ENCODE measurements at regions not wholly inside any gene's neighbourhood (a gene's known extent, or its start where the extent isn't known, plus 50 kb on each side); places are given as distances from the start of the nearest gene placed in this dataset.
A peak's percentile ranks its signal among the peaks of the same experiment; 100 is the strongest.

DNA sequence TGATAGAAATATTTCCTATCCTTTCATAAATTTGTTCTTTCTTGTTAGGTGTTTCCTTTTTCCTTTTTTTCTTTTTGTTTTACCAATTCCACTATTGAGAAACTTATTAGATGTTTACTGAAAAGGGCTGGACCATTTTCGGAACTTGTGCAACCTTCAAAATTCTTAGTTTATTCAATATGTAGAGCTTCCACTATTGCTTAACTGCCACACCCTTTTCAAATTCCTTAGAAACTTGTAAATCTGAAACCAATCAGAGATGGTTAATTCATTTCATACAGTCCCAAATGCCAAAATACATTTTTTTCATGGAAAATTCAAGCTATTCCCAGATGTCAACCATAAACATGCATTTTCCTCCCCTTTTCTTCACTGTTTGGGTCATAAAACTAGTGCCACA, 66.1 kb upstream of the SLC39A8 start:
- H3K9ac ChIP-seq (ENCODE audit: insufficient read depth, low read length) = no peak overlapping the region
- no peaks in the 10 kb centered on the region for H3K4me1 ChIP-seq (ENCODE audit: control insufficient read depth, extremely low read depth, insufficient read depth, low read length)
- H2AFZ ChIP-seq (ENCODE audit: low read length) = no peak overlapping the region
- H3K4me2 ChIP-seq (ENCODE audit: extremely low read depth, insufficient read depth, low read length) = no peak overlapping the region
- no peak overlapping the region for H3K27ac ChIP-seq (ENCODE audit: insufficient read depth, low read length)
- H3K27me3 ChIP-seq (ENCODE audit: control insufficient read depth, insufficient read depth, low read length) = no peaks in the 10 kb centered on the region
- no peaks in the 10 kb centered on the region for H3K79me2 ChIP-seq (ENCODE audit: control insufficient read depth, insufficient read depth, low read length)
- H3K9me3 ChIP-seq (ENCODE audit: control insufficient read depth, insufficient read depth, low read depth, low read length) = no peaks in the 10 kb centered on the region
- peak in 1 of 2 donors; percentile 20 for DNase-seq (ENCODE audit: low read depth in 2 of 2)
- H3K36me3 ChIP-seq (ENCODE audit: control insufficient read depth, insufficient read depth, low read length) = no peaks in the 10 kb centered on the region
- TF ChIP-seq, protein P1, sequence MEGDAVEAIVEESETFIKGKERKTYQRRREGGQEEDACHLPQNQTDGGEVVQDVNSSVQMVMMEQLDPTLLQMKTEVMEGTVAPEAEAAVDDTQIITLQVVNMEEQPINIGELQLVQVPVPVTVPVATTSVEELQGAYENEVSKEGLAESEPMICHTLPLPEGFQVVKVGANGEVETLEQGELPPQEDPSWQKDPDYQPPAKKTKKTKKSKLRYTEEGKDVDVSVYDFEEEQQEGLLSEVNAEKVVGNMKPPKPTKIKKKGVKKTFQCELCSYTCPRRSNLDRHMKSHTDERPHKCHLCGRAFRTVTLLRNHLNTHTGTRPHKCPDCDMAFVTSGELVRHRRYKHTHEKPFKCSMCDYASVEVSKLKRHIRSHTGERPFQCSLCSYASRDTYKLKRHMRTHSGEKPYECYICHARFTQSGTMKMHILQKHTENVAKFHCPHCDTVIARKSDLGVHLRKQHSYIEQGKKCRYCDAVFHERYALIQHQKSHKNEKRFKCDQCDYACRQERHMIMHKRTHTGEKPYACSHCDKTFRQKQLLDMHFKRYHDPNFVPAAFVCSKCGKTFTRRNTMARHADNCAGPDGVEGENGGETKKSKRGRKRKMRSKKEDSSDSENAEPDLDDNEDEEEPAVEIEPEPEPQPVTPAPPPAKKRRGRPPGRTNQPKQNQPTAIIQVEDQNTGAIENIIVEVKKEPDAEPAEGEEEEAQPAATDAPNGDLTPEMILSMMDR (conservative IDR thresholded peaks at IDR 0.05 in 1 of 2, IDR thresholded peaks at IDR 0.05 in 1 of 2; ENCODE audit: low read depth in 1 of 2, low read length in 2 of 2) = no peak
- no peak for TF ChIP-seq EZH2 (IDR thresholded peaks at IDR 0.05; ENCODE audit: low read length, missing control alignments)
- no peak overlapping the region for H3K4me3 ChIP-seq (replicated peaks in 1 of 4; ENCODE audit: control extremely low read depth in 1 of 4, insufficient read depth in 1 of 4, low read depth in 3 of 4, low read length in 4 of 4)
- no peaks in the 10 kb centered on the region for H4K20me1 ChIP-seq (ENCODE audit: control insufficient read depth, extremely low read depth, insufficient read depth, low read length)

DNA sequence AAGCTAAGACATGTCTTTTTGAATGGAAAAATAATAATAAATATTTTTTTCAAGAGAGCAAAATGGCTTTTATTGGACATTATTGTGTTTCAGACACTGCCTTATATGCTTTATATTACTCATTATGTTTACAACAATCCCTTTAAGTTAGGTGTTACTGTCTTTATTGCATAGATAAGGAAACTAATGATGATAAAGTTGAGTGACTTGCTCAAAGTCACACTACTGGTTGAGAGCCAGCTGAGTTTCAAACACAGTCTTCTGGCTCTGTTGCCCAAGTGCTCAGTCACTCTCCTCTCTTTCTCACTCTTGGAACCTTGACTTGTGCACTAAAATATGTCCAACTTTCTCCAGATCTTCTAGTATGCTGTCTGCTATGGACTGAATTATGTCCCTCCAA, 71.5 kb upstream of the SLC39A8 start:
- TF ChIP-seq EZH2 (IDR thresholded peaks at IDR 0.05; ENCODE audit: low read length, missing control alignments) = no peak
- TF ChIP-seq, protein P1 (conservative IDR thresholded peaks at IDR 0.05 in 1 of 2, IDR thresholded peaks at IDR 0.05 in 1 of 2; ENCODE audit: low read depth in 1 of 2, low read length in 2 of 2) = no peak
- H3K4me3 ChIP-seq (replicated peaks in 1 of 4; ENCODE audit: control extremely low read depth in 1 of 4, insufficient read depth in 1 of 4, low read depth in 3 of 4, low read length in 4 of 4) = no peak overlapping the region
- no peaks in the 10 kb centered on the region for H3K4me1 ChIP-seq (ENCODE audit: control insufficient read depth, extremely low read depth, insufficient read depth, low read length)
- no peaks in the 10 kb centered on the region for H3K36me3 ChIP-seq (ENCODE audit: control insufficient read depth, insufficient read depth, low read length)
- no peak for DNase-seq (ENCODE audit: low read depth in 2 of 2)
- H4K20me1 ChIP-seq (ENCODE audit: control insufficient read depth, extremely low read depth, insufficient read depth, low read length) = no peaks in the 10 kb centered on the region
- H3K4me2 ChIP-seq (ENCODE audit: extremely low read depth, insufficient read depth, low read length) = no peak overlapping the region
- no peak overlapping the region for H3K27ac ChIP-seq (ENCODE audit: insufficient read depth, low read length)
- H3K9ac ChIP-seq (ENCODE audit: insufficient read depth, low read length) = no peak overlapping the region
- no peaks in the 10 kb centered on the region for H3K79me2 ChIP-seq (ENCODE audit: control insufficient read depth, insufficient read depth, low read length)
- no peaks in the 10 kb centered on the region for H3K27me3 ChIP-seq (ENCODE audit: control insufficient read depth, insufficient read depth, low read length)
- no peak overlapping the region for H2AFZ ChIP-seq (ENCODE audit: low read length)
- H3K9me3 ChIP-seq (ENCODE audit: control insufficient read depth, insufficient read depth, low read depth, low read length) = no peaks in the 10 kb centered on the region

DNA sequence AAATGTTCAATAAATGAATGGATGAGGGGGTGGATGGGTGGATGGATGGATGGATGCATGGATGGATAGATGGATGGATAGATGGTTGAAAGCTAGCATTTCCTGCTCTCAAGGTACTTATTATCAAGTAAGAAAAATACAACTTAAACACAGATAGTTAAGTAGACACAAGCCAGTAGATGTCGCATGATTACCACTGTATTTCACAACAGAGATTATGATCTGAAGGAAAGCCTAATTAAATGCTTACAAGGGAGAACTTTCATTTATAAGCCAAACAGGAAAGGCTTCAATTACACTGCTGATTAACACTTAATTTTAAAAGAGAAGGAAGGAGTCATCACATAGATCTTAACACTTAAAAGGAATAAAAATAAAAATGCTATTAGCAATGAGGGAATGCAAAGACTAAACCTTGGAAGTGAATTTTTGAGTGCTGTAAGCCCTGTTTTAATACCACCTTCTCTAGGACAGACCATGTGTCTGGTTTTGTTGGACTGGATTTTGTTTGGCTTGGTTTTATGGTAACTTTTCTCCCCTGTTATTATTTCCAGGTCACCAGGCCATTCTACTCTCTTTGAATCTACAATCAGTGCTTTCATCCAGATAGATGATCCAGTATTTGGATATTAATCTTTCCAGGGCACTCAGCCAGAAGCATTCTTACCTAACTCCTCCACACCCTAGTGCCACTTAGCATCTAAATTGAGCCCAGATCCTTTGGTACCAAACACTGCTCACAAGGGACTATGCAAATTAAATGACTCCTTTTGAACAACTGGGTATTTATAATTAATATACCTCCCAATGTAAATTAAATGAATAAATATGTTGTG, 75.5 kb upstream of the SLC39A8 start:
- Histone ChIP-seq H3K9me3 (ENCODE audit: control insufficient read depth, insufficient read depth, low read depth, low read length) (no peaks in the 10 kb centered on the region), H3K4me2 (ENCODE audit: extremely low read depth, insufficient read depth, low read length) (no peak overlapping the region), H4K20me1 (ENCODE audit: control insufficient read depth, extremely low read depth, insufficient read depth, low read length) (no peaks in the 10 kb centered on the region), H3K4me1 (ENCODE audit: control insufficient read depth, extremely low read depth, insufficient read depth, low read length) (no peaks in the 10 kb centered on the region), H3K27ac (ENCODE audit: insufficient read depth, low read length) (no peak overlapping the region), H3K4me3 (replicated peaks in 1 of 4; ENCODE audit: control extremely low read depth in 1 of 4, insufficient read depth in 1 of 4, low read depth in 3 of 4, low read length in 4 of 4) (no peak overlapping the region), H3K27me3 (ENCODE audit: control insufficient read depth, insufficient read depth, low read length) (no peaks in the 10 kb centered on the region), H3K36me3 (ENCODE audit: control insufficient read depth, insufficient read depth, low read length) (no peaks in the 10 kb centered on the region), H3K9ac (ENCODE audit: insufficient read depth, low read length) (no peak overlapping the region), H2AFZ (ENCODE audit: low read length) (no peak overlapping the region), H3K79me2 (ENCODE audit: control insufficient read depth, insufficient read depth, low read length) (no peaks in the 10 kb centered on the region)
- TF ChIP-seq EZH2 (IDR thresholded peaks at IDR 0.05; ENCODE audit: low read length, missing control alignments) = no peak
- TF ChIP-seq, protein P1 (conservative IDR thresholded peaks at IDR 0.05 in 1 of 2, IDR thresholded peaks at IDR 0.05 in 1 of 2; ENCODE audit: low read depth in 1 of 2, low read length in 2 of 2) = peak in 1 of 2 donors; percentile 34
- peak in 1 of 2 donors; percentile 66 for DNase-seq (ENCODE audit: low read depth in 2 of 2)
